H1 (cell line): ENCODE measurements at regions not wholly inside any gene's neighbourhood (a gene's known extent, or its start where the extent isn't known, plus 50 kb on each side); places are given as distances from the start of the nearest gene placed in this dataset.
A peak's percentile ranks its signal among the peaks of the same experiment; 100 is the strongest.

ENCODE experiments used
- CTCF ChIA-PET: fragments of 300-600 bp; sonication (Branson Sonifier 250); formaldehyde crosslinking; loops from one replicate; lab custom pipeline; 2021; ENCODE audit not compliant: partially characterized antibody; lab: Charles Lee
- POLR2A ChIA-PET: fragments of 300-600 bp; sonication (Branson Sonifier 250); formaldehyde crosslinking; loops from one replicate; lab custom pipeline; 2021; ENCODE audit warnings: inconsistent platforms; ENCODE audit not compliant: partially characterized antibody; lab: Charles Lee
- DNase-seq, 2 experiments: peaks; one replicate each; pipeline versions ENCODE4 v3.0.0 to v3.0.0-alpha.2; 2010 to 2022; ENCODE audit warnings: low spot score in 2 of 2, low read depth in 1 of 2, mixed read lengths in 1 of 2
- FAIRE-seq: peaks from 2 replicates; lab custom pipeline; 2011; peaks lifted over from hg19 to GRCh38; lab: Jason Lieb, UNC
- H2AFZ ChIP-seq: 2 replicates; pipeline ENCODE4 v1.8.1; 2012; ENCODE audit warnings: low read length, inconsistent platforms
- H2AK5ac ChIP-seq: 2 replicates; pipeline ENCODE4 v1.6.1; 2013; ENCODE audit warnings: low read depth, low read length
- H2BK120ac ChIP-seq: replicated peaks from 2 replicates; pipeline ENCODE3; 2013; ENCODE audit warnings: low read depth, low read length, inconsistent platforms
- H2BK12ac ChIP-seq: 2 replicates; pipeline ENCODE4 v1.6.1; 2013; ENCODE audit warnings: low read depth, low read length
- H2BK15ac ChIP-seq: 2 replicates; pipeline ENCODE4 v1.6.1; 2013; ENCODE audit warnings: low read length
- H2BK20ac ChIP-seq: 2 replicates; pipeline ENCODE4 v1.6.1; 2013; ENCODE audit warnings: low read length
- H2BK5ac ChIP-seq: 2 replicates; pipeline ENCODE4 v1.6.1; 2013; ENCODE audit warnings: low read depth, low read length
- H3K14ac ChIP-seq: 2 replicates; pipeline ENCODE4 v1.6.1; 2013; ENCODE audit warnings: inconsistent platforms; ENCODE audit not compliant: insufficient read length
- H3K18ac ChIP-seq: 2 replicates; pipeline ENCODE4 v1.6.1; 2013; ENCODE audit warnings: low read length; ENCODE audit errors: extremely low read depth
- H3K23ac ChIP-seq: 2 replicates; pipeline ENCODE4 v1.6.1; 2013; ENCODE audit warnings: inconsistent platforms; ENCODE audit not compliant: insufficient read length
- H3K23me2 ChIP-seq: 2 replicates; pipeline ENCODE4 v1.6.1; 2013; ENCODE audit warnings: low read depth, low read length
- H3K27ac ChIP-seq: 2 replicates; pipeline ENCODE4 v1.6.1; 2011; ENCODE audit warnings: low read depth, low read length, inconsistent platforms
- H3K27me3 ChIP-seq, 4 experiments: replicated peaks in 1 of 4; 1 replicate in 1 of 4; 2 replicates in 3 of 4; pipeline versions ENCODE4 v1.6.1 to v1.8.1; 2011 to 2013; ENCODE audit warnings: low read length in 3 of 4, mild to moderate bottlenecking in 3 of 4, inconsistent platforms in 2 of 4, mixed read lengths in 2 of 4, moderate library complexity in 1 of 4; ENCODE audit not compliant: control insufficient read depth in 3 of 4, insufficient read depth in 3 of 4; ENCODE audit errors: extremely low read depth in 1 of 4
- H3K36me3 ChIP-seq, 4 experiments: 2 replicates each; pipeline versions ENCODE4 v1.6.1 to v1.8.1; 2011 to 2013; ENCODE audit warnings: mild to moderate bottlenecking in 4 of 4, low read length in 3 of 4, moderate library complexity in 2 of 4, control low read depth in 1 of 4, inconsistent platforms in 1 of 4; ENCODE audit not compliant: insufficient read depth in 4 of 4, control insufficient read depth in 2 of 4
- H3K4ac ChIP-seq: replicated peaks from 2 replicates; pipeline ENCODE3; 2013; ENCODE audit warnings: low read length, low read depth, mixed read lengths, inconsistent platforms; ENCODE audit not compliant: insufficient read length
- H3K4me1 ChIP-seq, 4 experiments: replicated peaks in 1 of 4; 1 replicate in 1 of 4; 2 replicates in 3 of 4; pipeline versions ENCODE4 v1.6.1 to v1.8.1; 2011 to 2013; ENCODE audit warnings: low read length in 3 of 4, inconsistent platforms in 2 of 4, mixed read lengths in 1 of 4; ENCODE audit not compliant: insufficient read depth in 4 of 4, control insufficient read depth in 3 of 4
- H3K4me2 ChIP-seq, 2 experiments: 2 replicates each; pipeline versions ENCODE4 v1.6.1 to v1.8.1; 2011 to 2013; ENCODE audit warnings: low read depth in 2 of 2, low read length in 2 of 2, control low read depth in 1 of 2, inconsistent platforms in 1 of 2, mild to moderate bottlenecking in 1 of 2; ENCODE audit not compliant: insufficient read depth in 1 of 2
- H3K4me3 ChIP-seq, 4 experiments: fragments of 200-600, 300-600 bp in 1 of 4; sonication (generic), shearing (Covaris generic), sonication (Bioruptor Twin) in 1 of 4; 2 replicates each; pipeline versions ENCODE4 v1.5.1 to v1.8.1; 2011 to 2016; ENCODE audit warnings: low read length in 4 of 4, low read depth in 3 of 4, control low read depth in 2 of 4, inconsistent platforms in 2 of 4, mild to moderate bottlenecking in 2 of 4, mixed read lengths in 1 of 4, moderate library complexity in 1 of 4; ENCODE audit not compliant: insufficient read depth in 2 of 4; ENCODE audit errors: extremely low read depth in 1 of 4
- H3K56ac ChIP-seq: replicated peaks from 2 replicates; pipeline ENCODE3; 2013; ENCODE audit warnings: low read depth, mild to moderate bottlenecking, mixed read lengths, low read length, inconsistent platforms; ENCODE audit not compliant: insufficient read length
- H3K79me1 ChIP-seq: 2 replicates; pipeline ENCODE4 v1.6.1; 2013; ENCODE audit warnings: low read depth, low read length, control low read depth
- H3K79me2 ChIP-seq, 2 experiments: 2 replicates each; pipeline versions ENCODE4 v1.6.1 to v1.8.1; 2012 to 2013; ENCODE audit warnings: low read length in 2 of 2, mild to moderate bottlenecking in 2 of 2, inconsistent platforms in 1 of 2; ENCODE audit not compliant: insufficient read depth in 2 of 2, control insufficient read depth in 1 of 2
- H3K9ac ChIP-seq, 4 experiments: replicated peaks in 1 of 4; 1 replicate in 1 of 4; 2 replicates in 3 of 4; pipeline versions ENCODE4 v1.6.1 to v1.8.1; 2011 to 2013; ENCODE audit warnings: low read depth in 3 of 4, low read length in 3 of 4, control low read depth in 2 of 4, mild to moderate bottlenecking in 2 of 4, moderate library complexity in 2 of 4, inconsistent platforms in 1 of 4; ENCODE audit errors: extremely low read depth in 1 of 4
- H3K9me3 ChIP-seq, 2 experiments: 2 replicates each; pipeline versions ENCODE4 v1.6.1 to v1.8.1; 2012 to 2013; ENCODE audit warnings: mild to moderate bottlenecking in 2 of 2, moderate library complexity in 2 of 2, control low read depth in 1 of 2, inconsistent platforms in 1 of 2, low read depth in 1 of 2, low read length in 1 of 2, mixed read lengths in 1 of 2; ENCODE audit not compliant: insufficient read depth in 2 of 2
- H4K20me1 ChIP-seq, 2 experiments: replicated peaks in 1 of 2; 2 replicates each; pipeline versions ENCODE3 to v1.8.1; 2011 to 2013; ENCODE audit warnings: inconsistent platforms in 2 of 2, low read length in 2 of 2, mild to moderate bottlenecking in 1 of 2; ENCODE audit not compliant: insufficient read depth in 2 of 2, control insufficient read depth in 1 of 2
- H4K5ac ChIP-seq: 2 replicates; pipeline ENCODE4 v1.6.1; 2013; ENCODE audit warnings: low read length, low read depth, mixed read lengths, inconsistent platforms; ENCODE audit not compliant: insufficient read length
- H4K8ac ChIP-seq: 2 replicates; pipeline ENCODE4 v1.8.0; 2013; ENCODE audit warnings: mild to moderate bottlenecking, moderate library complexity, low read length, inconsistent platforms; ENCODE audit not compliant: insufficient read depth; ENCODE audit errors: extremely low read depth
- H4K91ac ChIP-seq: replicated peaks from 2 replicates; pipeline ENCODE3; 2013; ENCODE audit warnings: low read length, mixed read lengths, inconsistent platforms; ENCODE audit not compliant: insufficient read length
- CBX5 ChIP-seq: fragments of 300-800, 300-1000 bp; sonication (generic); IDR thresholded peaks from 2 replicates; pipeline ENCODE4 v1.7.1; 2016; ENCODE audit warnings: antibody characterized with exemption, low read length, low read depth
- FOSL1 ChIP-seq: IDR thresholded peaks from 2 replicates; pipeline ENCODE4 v1.6.1; 2011; ENCODE audit warnings: mild to moderate bottlenecking, low read depth, low read length, moderate library complexity; ENCODE audit not compliant: insufficient read depth
- HDAC6 ChIP-seq: IDR thresholded peaks from one replicate; pipeline ENCODE4 v1.7.1; 2012; ENCODE audit warnings: low read depth, mild to moderate bottlenecking, inconsistent platforms, low read length, moderate library complexity
- JUN ChIP-seq: IDR thresholded peaks from 2 replicates; pipeline ENCODE4 v1.6.1; 2011; ENCODE audit warnings: low read depth, mild to moderate bottlenecking, improper control_type of control experiment, low read length
- MAFK ChIP-seq: IDR thresholded peaks from 2 replicates; pipeline ENCODE4 v1.6.1; 2012; ENCODE audit warnings: low read depth, mild to moderate bottlenecking, improper control_type of control experiment, low read length
- NRF1 ChIP-seq: IDR thresholded peaks from 2 replicates; pipeline ENCODE4 v1.6.1; 2011; ENCODE audit warnings: mild to moderate bottlenecking, low read depth, low read length, improper control_type of control experiment
- POLR2AphosphoS5 ChIP-seq: IDR thresholded peaks from 2 replicates; pipeline ENCODE4 v1.6.1; 2011; ENCODE audit warnings: low read depth, low read length
- RXRA ChIP-seq: IDR thresholded peaks from 2 replicates; pipeline ENCODE4 v1.6.1; 2011; ENCODE audit warnings: low read depth, mild to moderate bottlenecking, low read length, moderate library complexity; ENCODE audit not compliant: insufficient read depth
- TAF1 ChIP-seq: IDR thresholded peaks from 2 replicates; pipeline ENCODE4 v1.6.1; 2011; ENCODE audit warnings: mild to moderate bottlenecking, low read depth, low read length
- TAF7 ChIP-seq: optimal IDR thresholded peaks from 2 replicates; pipeline ENCODE3; 2011; ENCODE audit warnings: low read depth, mild to moderate bottlenecking, inconsistent platforms, low read length, moderate library complexity, borderline replicate concordance
- TCF12 ChIP-seq: IDR thresholded peaks from 2 replicates; pipeline ENCODE4 v1.6.1; 2011; ENCODE audit warnings: low read depth, mild to moderate bottlenecking, low read length
- WGBS, 2 experiments: shearing (Covaris generic) in 1 of 2; methylation state at CpG; one replicate each; pipeline versions ENCODE4 v1.1.6 to v1.1.7; 2013 to 2015; ENCODE audit warnings: low lambda C conversion rate in 2 of 2, mixed read lengths in 2 of 2, inconsistent platforms in 1 of 2, low coverage in 1 of 2, missing lambda C conversion rate in 1 of 2; ENCODE audit not compliant: insufficient replicate concordance in 2 of 2, insufficient coverage in 1 of 2, insufficient read length in 1 of 2; ENCODE audit errors: extremely low coverage in 1 of 2, missing lambda C conversion rate in 1 of 2; 5-methylcytosine and 5-hydroxymethylcytosine counted together
- TF ChIP-seq, protein P1 (sequence below): IDR thresholded peaks from 2 replicates; pipeline ENCODE4 v1.6.1; 2011; ENCODE audit warnings: low read length, improper control_type of control experiment

DNA sequence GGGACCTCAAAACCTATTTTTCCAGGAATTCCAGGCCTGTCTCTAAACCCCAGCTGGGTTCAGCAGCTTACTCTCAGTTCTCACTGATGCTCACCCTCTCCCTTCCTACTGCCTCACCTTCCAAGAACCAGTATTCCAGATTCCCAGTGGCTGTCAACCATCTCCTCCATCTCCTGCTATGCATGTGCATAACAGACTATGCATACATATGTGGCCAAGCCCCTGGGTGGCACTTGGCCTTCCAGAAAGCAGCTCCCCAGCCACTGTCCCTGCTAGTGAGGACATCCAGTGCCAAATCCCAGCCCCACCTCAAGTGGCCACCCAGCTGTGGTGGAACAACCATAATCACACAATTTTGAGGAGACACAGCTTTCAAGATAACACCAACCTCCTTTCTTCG is 475.7 kb upstream of the PKN2 start:
- Histone ChIP-seq H3K23me2 (no peaks in the 10 kb centered on the region), H3K23ac (peak overlapping the region; percentile 3), H3K4me2 (no peak overlapping the region), H4K20me1 (peaks cover 0 to 1% of the 10 kb centered on the region in 2 experiments), H3K9ac (no peak overlapping the region), H4K5ac (no peak overlapping the region), H2BK5ac (no peak overlapping the region), H2BK12ac (no peak overlapping the region), H3K56ac (no peak overlapping the region), H3K4ac (no peak overlapping the region), H2BK120ac (no peak overlapping the region), H3K79me1 (no peaks in the 10 kb centered on the region), H3K27me3 (no peaks in the 10 kb centered on the region), H3K27ac (no peak overlapping the region), H3K9me3 (no peaks in the 10 kb centered on the region), H2BK20ac (no peak overlapping the region), H3K4me1 (no peaks in the 10 kb centered on the region), H3K18ac (no peak overlapping the region), H2BK15ac (no peak overlapping the region), H3K4me3 (no peak overlapping the region), H2AK5ac (no peak overlapping the region), H3K79me2 (no peaks in the 10 kb centered on the region), H4K91ac (no peak overlapping the region), H3K36me3 (no peaks in the 10 kb centered on the region), H2AFZ (no peak overlapping the region), H4K8ac (0 out of 2 replicates have a peak overlapping the region, but pooled peaks have one; percentile 14), H3K14ac (no peak overlapping the region)
- CTCF ChIA-PET: interaction anchor here (0.8 to 1.8 kb wide), 4 partner anchors 9 to 94 kb away, joined by 3 to 7 read pairs (median 4); no protein-coding TSS in a partner anchor
- no peak for DNase-seq
- 67% methylated on average over 1 of the region's 1 CpG; no CpG with 5 or more reads in 1 of the 2 experiments for WGBS, 2 experiments
- no peak for TF ChIP-seq TAF1
- TF ChIP-seq TCF12: no peak
- no peak for TF ChIP-seq CBX5
- no peak for TF ChIP-seq FOSL1
- no peak for TF ChIP-seq JUN
- TF ChIP-seq TAF7: no peak
- TF ChIP-seq NRF1: no peak
- TF ChIP-seq HDAC6: no peak
- TF ChIP-seq MAFK: no peak
- no peak for TF ChIP-seq POLR2AphosphoS5
- TF ChIP-seq RXRA: no peak
- TF ChIP-seq, protein P1, sequence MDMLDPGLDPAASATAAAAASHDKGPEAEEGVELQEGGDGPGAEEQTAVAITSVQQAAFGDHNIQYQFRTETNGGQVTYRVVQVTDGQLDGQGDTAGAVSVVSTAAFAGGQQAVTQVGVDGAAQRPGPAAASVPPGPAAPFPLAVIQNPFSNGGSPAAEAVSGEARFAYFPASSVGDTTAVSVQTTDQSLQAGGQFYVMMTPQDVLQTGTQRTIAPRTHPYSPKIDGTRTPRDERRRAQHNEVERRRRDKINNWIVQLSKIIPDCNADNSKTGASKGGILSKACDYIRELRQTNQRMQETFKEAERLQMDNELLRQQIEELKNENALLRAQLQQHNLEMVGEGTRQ: no peak
- POLR2A ChIA-PET: interaction anchor here (1.1 kb wide), 1 partner anchor 10 kb away, joined by 3 read pairs; no protein-coding TSS in a partner anchor
- no peak for FAIRE-seq
